PFSK-1 (cell line): ENCODE measurements at regions not wholly inside any gene's neighbourhood (a gene's known extent, or its start where the extent isn't known, plus 50 kb on each side); places are given as distances from the start of the nearest gene placed in this dataset.

Experiments used
- TAF1 ChIP-seq: IDR thresholded peaks from 2 replicates; pipeline ENCODE4 v1.6.1; 2012; ENCODE audit warnings: low read length, control low read depth, borderline replicate concordance; ENCODE audit not compliant: insufficient read depth
- TF ChIP-seq, protein P1 (sequence below), 2 experiments: IDR thresholded peaks; 2 replicates each; pipeline versions ENCODE4 v1.6.1 to v1.8.0; 2011 to 2012; ENCODE audit warnings: low read depth in 2 of 2, low read length in 2 of 2, control low read depth in 1 of 2, inconsistent platforms in 1 of 2, mild to moderate bottlenecking in 1 of 2, moderate library complexity in 1 of 2; ENCODE audit not compliant: insufficient read depth in 1 of 2

GRCh38 chr2:215787025-215787424 lies 226.3 kb downstream of the MREG start:
- TF ChIP-seq, protein P1, sequence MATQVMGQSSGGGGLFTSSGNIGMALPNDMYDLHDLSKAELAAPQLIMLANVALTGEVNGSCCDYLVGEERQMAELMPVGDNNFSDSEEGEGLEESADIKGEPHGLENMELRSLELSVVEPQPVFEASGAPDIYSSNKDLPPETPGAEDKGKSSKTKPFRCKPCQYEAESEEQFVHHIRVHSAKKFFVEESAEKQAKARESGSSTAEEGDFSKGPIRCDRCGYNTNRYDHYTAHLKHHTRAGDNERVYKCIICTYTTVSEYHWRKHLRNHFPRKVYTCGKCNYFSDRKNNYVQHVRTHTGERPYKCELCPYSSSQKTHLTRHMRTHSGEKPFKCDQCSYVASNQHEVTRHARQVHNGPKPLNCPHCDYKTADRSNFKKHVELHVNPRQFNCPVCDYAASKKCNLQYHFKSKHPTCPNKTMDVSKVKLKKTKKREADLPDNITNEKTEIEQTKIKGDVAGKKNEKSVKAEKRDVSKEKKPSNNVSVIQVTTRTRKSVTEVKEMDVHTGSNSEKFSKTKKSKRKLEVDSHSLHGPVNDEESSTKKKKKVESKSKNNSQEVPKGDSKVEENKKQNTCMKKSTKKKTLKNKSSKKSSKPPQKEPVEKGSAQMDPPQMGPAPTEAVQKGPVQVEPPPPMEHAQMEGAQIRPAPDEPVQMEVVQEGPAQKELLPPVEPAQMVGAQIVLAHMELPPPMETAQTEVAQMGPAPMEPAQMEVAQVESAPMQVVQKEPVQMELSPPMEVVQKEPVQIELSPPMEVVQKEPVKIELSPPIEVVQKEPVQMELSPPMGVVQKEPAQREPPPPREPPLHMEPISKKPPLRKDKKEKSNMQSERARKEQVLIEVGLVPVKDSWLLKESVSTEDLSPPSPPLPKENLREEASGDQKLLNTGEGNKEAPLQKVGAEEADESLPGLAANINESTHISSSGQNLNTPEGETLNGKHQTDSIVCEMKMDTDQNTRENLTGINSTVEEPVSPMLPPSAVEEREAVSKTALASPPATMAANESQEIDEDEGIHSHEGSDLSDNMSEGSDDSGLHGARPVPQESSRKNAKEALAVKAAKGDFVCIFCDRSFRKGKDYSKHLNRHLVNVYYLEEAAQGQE (IDR thresholded peaks at IDR 0.05; ENCODE audit: insufficient read depth in 1 of 2, low read depth in 2 of 2, low read length in 2 of 2), result no peak
- no peak for TF ChIP-seq TAF1
